Kidney epithelial cell (primary cell): ENCODE measurements at regions not wholly inside any gene's neighbourhood (a gene's known extent, or its start where the extent isn't known, plus 50 kb on each side); places are given as distances from the start of the nearest gene placed in this dataset.

Source experiments
- DNase-seq: peaks from one replicate; pipeline ENCODE4 v3.0.0-alpha.2; 2010; ENCODE audit warnings: low read depth
- H3K27me3 ChIP-seq: 2 replicates; pipeline ENCODE4 v1.6.0; 2011; ENCODE audit warnings: low read length; ENCODE audit not compliant: control insufficient read depth, insufficient read depth
- H3K36me3 ChIP-seq: 2 replicates; pipeline ENCODE4 v1.5.1; 2011; ENCODE audit warnings: low read length; ENCODE audit not compliant: control insufficient read depth, insufficient read depth
- H3K4me3 ChIP-seq: 2 replicates; pipeline ENCODE4 v1.5.1; 2011; ENCODE audit warnings: low read depth, mild to moderate bottlenecking, control low read depth, low read length
- CTCF ChIP-seq: IDR thresholded peaks from 2 replicates; pipeline ENCODE4 v1.5.1; 2011; ENCODE audit warnings: mild to moderate bottlenecking, moderate library complexity, low read length, control low read depth, inconsistent platforms; ENCODE audit not compliant: insufficient read depth, poor library complexity, severe bottlenecking

DNA sequence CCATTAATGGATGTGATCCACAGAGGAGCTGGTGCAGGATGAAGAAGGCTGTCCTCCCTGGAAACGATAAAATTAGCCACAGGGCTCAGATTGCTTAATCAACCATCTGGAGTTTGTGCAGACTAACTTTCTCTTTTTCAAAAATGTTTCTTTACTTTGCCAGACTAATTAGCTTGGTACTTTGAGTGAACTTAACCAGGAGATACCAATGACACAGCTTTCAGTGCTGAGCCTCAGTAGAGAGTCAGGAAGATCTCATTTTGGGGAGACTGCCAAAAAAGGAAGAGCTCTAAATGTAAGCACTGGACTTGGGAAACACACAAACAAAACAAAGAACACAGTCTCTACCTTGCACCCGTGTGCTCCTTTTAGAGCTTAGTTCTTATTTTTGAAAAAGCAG, 248.1 kb upstream of the DEPDC1 start:
- DNase-seq, result no peak
- Histone ChIP-seq H3K36me3 (no peaks in the 10 kb centered on the region), H3K4me3 (no peak overlapping the region), H3K27me3 (no peaks in the 10 kb centered on the region)
- no peak for TF ChIP-seq CTCF

- Histone ChIP-seq H3K36me3 (no peaks in the 10 kb centered on the region), H3K4me3 (no peak overlapping the region), H3K27me3 (no peaks in the 10 kb centered on the region)
- DNase-seq, result no peak
- TF ChIP-seq CTCF, result no peak
Measured at GRCh38 chr1:68745451-68745850, 248.6 kb upstream of the DEPDC1 start.

DNA sequence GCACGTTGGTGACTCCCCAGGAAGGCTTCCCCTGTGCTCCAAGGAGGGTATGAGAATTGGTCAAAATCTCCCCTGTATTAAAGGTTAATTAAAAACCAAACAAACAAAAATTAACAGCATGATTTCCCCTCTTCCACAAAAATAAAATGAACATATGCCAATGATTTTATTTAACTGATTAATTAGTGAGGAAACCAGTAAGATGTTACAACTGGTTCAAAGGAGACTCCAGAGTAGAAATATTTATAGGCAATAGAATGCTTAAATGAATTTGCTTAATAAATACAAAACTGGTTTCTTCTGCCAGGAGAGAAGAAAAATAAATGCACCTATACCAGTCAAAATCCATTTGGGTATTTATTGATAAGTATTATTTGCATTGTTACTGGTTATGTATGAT, 249.5 kb upstream of the DEPDC1 start:
- H3K36me3 ChIP-seq, result no peaks in the 10 kb centered on the region
- no peak overlapping the region for H3K4me3 ChIP-seq
- no peak for TF ChIP-seq CTCF
- DNase-seq, result no peak
- no peaks in the 10 kb centered on the region for H3K27me3 ChIP-seq

DNA sequence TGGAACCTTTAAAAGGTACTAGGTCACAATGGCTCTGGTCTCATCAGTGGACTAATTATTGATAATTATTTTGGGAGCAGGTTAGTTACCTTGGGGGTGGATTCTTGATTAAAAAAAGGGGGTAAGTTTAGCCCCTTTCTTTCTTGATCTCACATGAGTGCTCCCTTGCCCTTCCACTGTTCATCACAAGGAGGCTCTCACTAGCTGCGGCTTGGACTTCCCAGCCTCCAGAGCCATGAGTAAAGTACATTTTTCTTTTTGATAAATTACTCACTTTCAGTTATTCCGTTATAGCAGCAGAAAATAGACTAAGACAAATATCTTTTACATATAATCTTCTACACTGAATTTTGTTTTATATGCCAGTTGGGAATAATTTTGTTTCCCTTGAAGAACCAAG, 254.8 kb upstream of the DEPDC1 start:
- DNase-seq, result no peak
- TF ChIP-seq CTCF, result peak; percentile 8
- no peaks in the 10 kb centered on the region for H3K36me3 ChIP-seq
- no peak overlapping the region for H3K4me3 ChIP-seq
- H3K27me3 ChIP-seq, result no peaks in the 10 kb centered on the region

- Histone ChIP-seq H3K4me3 (no peak overlapping the region), H3K36me3 (no peaks in the 10 kb centered on the region), H3K27me3 (no peaks in the 10 kb centered on the region)
- DNase-seq, result no peak
- TF ChIP-seq CTCF, result no peak
Measured at GRCh38 chr1:68758666-68759209, 261.9 kb upstream of the DEPDC1 start.

GRCh38 chr1:68767941-68768340, 271.1 kb upstream of the DEPDC1 start:
- no peak for TF ChIP-seq CTCF
- Histone ChIP-seq H3K36me3 (no peaks in the 10 kb centered on the region), H3K4me3 (no peak overlapping the region), H3K27me3 (no peaks in the 10 kb centered on the region)
- no peak for DNase-seq
